ENCODE measurements at regions not wholly inside any gene's neighbourhood (a gene's known extent, or its start where the extent isn't known, plus 50 kb on each side); places are given as distances from the start of the nearest gene placed in this dataset.

GRCh38 chr3:104510131-104510849, 856.4 kb upstream of the ALCAM start:
- TF ChIP-seq CTCF (IDR thresholded peaks at IDR 0.05) = no peak
- no peak for TF ChIP-seq POLR2A (IDR thresholded peaks at IDR 0.05)
